OCI-LY3 (cell line): ENCODE measurements at regions not wholly inside any gene's neighbourhood (a gene's known extent, or its start where the extent isn't known, plus 50 kb on each side); places are given as distances from the start of the nearest gene placed in this dataset.

Experiments used
- CTCF ChIP-seq: fragments of 200-600, 300-600 bp; sonication (generic); IDR thresholded peaks from 2 replicates; pipeline ENCODE4 v1.5.1; 2014; ENCODE audit warnings: antibody characterized with exemption, low read length, low read depth
- EZH2phosphoT487 ChIP-seq: fragments of 200-600 bp; shearing (Covaris generic); IDR thresholded peaks from 2 replicates; pipeline ENCODE4 v1.6.1; 2018; ENCODE audit warnings: antibody characterized with exemption, mixed run types, low read depth

- TF ChIP-seq CTCF (no peak), EZH2phosphoT487 (no peak)
These were observed 70.7 kb upstream of the PRSS58 start for GRCh38 chr7:142328551-142328950.
